Retinal pigment epithelial cell (primary cell): ENCODE measurements at regions not wholly inside any gene's neighbourhood (a gene's known extent, or its start where the extent isn't known, plus 50 kb on each side); places are given as distances from the start of the nearest gene placed in this dataset.

Experiments
- DNase-seq: peaks from one replicate; pipeline ENCODE4 v3.0.0-alpha.2; 2010; ENCODE audit warnings: low read depth
- H3K4me3 ChIP-seq: 2 replicates; pipeline ENCODE4 v1.5.1; 2011; ENCODE audit warnings: mild to moderate bottlenecking, low read length, control low read depth, moderate library complexity
- TF ChIP-seq, protein P1 (sequence below): conservative IDR thresholded peaks from 2 replicates; pipeline ENCODE4 v1.5.1; 2011; ENCODE audit warnings: low read depth, low read length, control low read depth, inconsistent platforms

- peak; percentile 34 for DNase-seq
- TF ChIP-seq, protein P1, sequence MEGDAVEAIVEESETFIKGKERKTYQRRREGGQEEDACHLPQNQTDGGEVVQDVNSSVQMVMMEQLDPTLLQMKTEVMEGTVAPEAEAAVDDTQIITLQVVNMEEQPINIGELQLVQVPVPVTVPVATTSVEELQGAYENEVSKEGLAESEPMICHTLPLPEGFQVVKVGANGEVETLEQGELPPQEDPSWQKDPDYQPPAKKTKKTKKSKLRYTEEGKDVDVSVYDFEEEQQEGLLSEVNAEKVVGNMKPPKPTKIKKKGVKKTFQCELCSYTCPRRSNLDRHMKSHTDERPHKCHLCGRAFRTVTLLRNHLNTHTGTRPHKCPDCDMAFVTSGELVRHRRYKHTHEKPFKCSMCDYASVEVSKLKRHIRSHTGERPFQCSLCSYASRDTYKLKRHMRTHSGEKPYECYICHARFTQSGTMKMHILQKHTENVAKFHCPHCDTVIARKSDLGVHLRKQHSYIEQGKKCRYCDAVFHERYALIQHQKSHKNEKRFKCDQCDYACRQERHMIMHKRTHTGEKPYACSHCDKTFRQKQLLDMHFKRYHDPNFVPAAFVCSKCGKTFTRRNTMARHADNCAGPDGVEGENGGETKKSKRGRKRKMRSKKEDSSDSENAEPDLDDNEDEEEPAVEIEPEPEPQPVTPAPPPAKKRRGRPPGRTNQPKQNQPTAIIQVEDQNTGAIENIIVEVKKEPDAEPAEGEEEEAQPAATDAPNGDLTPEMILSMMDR, result no peak
Measured at GRCh38 chr4:13876131-13876530, 248.6 kb upstream of the BOD1L1 start.

GRCh38 chr4:13876940-13877339 is 249.4 kb upstream of the BOD1L1 start:
- TF ChIP-seq, protein P1, result no peak
- H3K4me3 ChIP-seq, result no peak overlapping the region
- no peak for DNase-seq

More at GRCh38 chr4:13876131-13876530, 248.6 kb upstream of the BOD1L1 start:
- no peak overlapping the region for H3K4me3 ChIP-seq

DNA sequence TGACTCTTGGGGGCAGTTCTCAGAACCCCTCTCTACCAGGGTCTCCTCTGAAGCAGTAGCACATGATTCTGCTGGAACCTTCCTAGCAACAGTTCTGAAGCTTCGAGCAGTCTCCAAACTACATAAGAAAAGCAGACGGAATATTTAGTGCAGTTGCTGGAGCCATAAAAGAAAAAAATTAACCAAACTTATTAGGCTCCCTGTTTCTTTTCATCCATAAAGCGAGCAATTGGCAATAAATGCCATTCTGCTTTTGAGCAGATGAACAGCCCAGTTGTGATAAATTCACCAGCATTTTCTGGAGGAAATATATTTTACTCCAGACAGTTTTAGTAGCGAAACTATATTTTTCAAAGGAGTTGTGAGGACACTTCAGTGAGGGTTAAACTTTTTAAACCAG is 250.1 kb upstream of the BOD1L1 start:
- TF ChIP-seq, protein P1, result no peak
- no peak for DNase-seq

GRCh38 chr4:13881892-13882291 is 254.4 kb upstream of the BOD1L1 start:
- H3K4me3 ChIP-seq, result no peak overlapping the region
- no peak for DNase-seq
- TF ChIP-seq, protein P1, result peak; percentile 10

More for the DNA sequence above, 250.1 kb upstream of the BOD1L1 start:
- no peak overlapping the region for H3K4me3 ChIP-seq

GRCh38 chr4:13887010-13887409 is 259.5 kb upstream of the BOD1L1 start:
- TF ChIP-seq, protein P1, result no peak
- DNase-seq, result no peak
- H3K4me3 ChIP-seq, result no peak overlapping the region

DNA sequence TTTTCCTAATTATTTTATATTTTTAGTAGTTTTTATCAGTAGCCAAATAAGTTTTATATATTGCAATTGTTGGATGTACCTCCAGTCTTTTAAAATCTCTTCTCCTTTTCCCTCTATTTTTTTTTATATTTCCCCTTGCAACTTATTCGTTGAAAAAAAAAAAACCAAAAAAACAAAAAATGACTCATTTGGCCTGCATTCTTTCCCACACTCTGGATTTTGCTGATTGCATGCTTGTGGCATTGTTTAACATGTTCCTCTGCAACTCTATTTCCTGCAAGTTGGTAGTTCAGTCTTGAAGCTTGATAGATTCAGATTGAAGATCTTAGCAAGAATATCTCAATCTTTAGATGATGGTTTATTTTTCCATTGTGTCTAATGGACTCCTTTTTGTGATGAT is 260.6 kb upstream of the BOD1L1 start:
- DNase-seq, result peak; percentile 77
- TF ChIP-seq, protein P1, result no peak
- H3K4me3 ChIP-seq, result no peak overlapping the region

DNA sequence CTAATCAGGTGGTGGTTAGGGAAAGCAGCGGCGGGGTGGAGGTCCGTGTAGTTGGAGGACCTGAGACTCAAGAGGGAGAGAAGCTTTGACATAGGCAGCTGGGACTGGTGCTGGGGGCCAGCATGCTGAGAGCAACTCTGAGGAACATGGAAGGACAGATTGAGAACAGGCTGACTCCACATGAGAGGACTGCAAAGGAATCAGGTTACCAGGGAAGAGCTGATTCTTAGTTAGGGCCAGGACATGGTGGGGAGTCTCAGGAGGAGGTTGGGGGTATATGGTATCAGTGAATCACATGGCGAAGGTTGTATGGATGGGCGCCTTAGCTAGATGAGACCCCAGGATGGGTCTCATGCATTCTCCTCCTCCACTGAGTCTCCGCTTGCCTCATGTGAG is 264.0 kb upstream of the BOD1L1 start:
- no peak for DNase-seq
- TF ChIP-seq, protein P1, result no peak
- no peak overlapping the region for H3K4me3 ChIP-seq
